Prostate gland (tissue), 2 donors: ENCODE measurements at regions not wholly inside any gene's neighbourhood (a gene's known extent, or its start where the extent isn't known, plus 50 kb on each side); places are given as distances from the start of the nearest gene placed in this dataset.

Experiments
- POLR2A ChIP-seq: fragments of 450-650 bp; IDR thresholded peaks from one replicate; pipeline ENCODE4 v1.6.1; 2016; ENCODE audit warnings: antibody characterized with exemption, mild to moderate bottlenecking
- POLR2AphosphoS5 ChIP-seq: sonication (generic); formaldehyde crosslinking; IDR thresholded peaks from one replicate; pipeline ENCODE4 v1.6.1; 2017; ENCODE audit warnings: antibody characterized with exemption
- TF ChIP-seq, protein P1 (sequence below), 4 experiments: fragments of 200-600 bp in 2 of 4; fragments of 450-650 bp in 2 of 4; sonication (generic) in 2 of 4; IDR thresholded peaks; 1 replicate in 3 of 4; 2 replicates in 1 of 4; pipeline ENCODE4 v1.5.1; 2016 to 2019; ENCODE audit warnings: antibody characterized with exemption in 4 of 4, mild to moderate bottlenecking in 2 of 4, moderate library complexity in 2 of 4

GRCh38 chr3:139261754-139262586, 81.8 kb upstream of the MRPS22 start:
- TF ChIP-seq POLR2A (no peak), POLR2AphosphoS5 (no peak)
- TF ChIP-seq, protein P1, sequence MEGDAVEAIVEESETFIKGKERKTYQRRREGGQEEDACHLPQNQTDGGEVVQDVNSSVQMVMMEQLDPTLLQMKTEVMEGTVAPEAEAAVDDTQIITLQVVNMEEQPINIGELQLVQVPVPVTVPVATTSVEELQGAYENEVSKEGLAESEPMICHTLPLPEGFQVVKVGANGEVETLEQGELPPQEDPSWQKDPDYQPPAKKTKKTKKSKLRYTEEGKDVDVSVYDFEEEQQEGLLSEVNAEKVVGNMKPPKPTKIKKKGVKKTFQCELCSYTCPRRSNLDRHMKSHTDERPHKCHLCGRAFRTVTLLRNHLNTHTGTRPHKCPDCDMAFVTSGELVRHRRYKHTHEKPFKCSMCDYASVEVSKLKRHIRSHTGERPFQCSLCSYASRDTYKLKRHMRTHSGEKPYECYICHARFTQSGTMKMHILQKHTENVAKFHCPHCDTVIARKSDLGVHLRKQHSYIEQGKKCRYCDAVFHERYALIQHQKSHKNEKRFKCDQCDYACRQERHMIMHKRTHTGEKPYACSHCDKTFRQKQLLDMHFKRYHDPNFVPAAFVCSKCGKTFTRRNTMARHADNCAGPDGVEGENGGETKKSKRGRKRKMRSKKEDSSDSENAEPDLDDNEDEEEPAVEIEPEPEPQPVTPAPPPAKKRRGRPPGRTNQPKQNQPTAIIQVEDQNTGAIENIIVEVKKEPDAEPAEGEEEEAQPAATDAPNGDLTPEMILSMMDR (IDR thresholded peaks at IDR 0.05): no peak
